A673 (cell line): ENCODE measurements at regions not wholly inside any gene's neighbourhood (a gene's known extent, or its start where the extent isn't known, plus 50 kb on each side); places are given as distances from the start of the nearest gene placed in this dataset.

ENCODE experiments used
- BruUV-seq: library from RNA; stranded (reverse); fragments of 400-500 nt; replicated peaks from 2 replicates; lab custom pipeline; 2021; lab: Mats Ljungman, UMichigan
- CTCF ChIA-PET: fragments of 300-600 bp; sonication (Branson Sonifier 250); formaldehyde crosslinking; loops from one replicate; lab custom pipeline; 2022; ENCODE audit warnings: antibody characterized with exemption; lab: Charles Lee
- POLR2A ChIA-PET: fragments of 300-600 bp; sonication (Branson Sonifier 250); formaldehyde crosslinking; loops from one replicate; lab custom pipeline; 2022; ENCODE audit warnings: antibody characterized with exemption; ENCODE audit not compliant: low non-redundant PET; lab: Charles Lee
- DNase-seq: peaks from one replicate; pipeline ENCODE4 v3.0.0-alpha.2; 2015; ENCODE audit warnings: low spot score
- H3K27ac ChIP-seq: fragments of 200-600 bp; sonication (generic); 2 replicates; pipeline ENCODE4 v1.5.1; 2016; ENCODE audit warnings: mixed run types, low read depth, mild to moderate bottlenecking, mixed read lengths, antibody characterized with exemption, low read length; ENCODE audit not compliant: poor library complexity, severe bottlenecking
- H3K27me3 ChIP-seq: fragments of 200-600 bp; sonication (generic); replicated peaks from 2 replicates; pipeline ENCODE4 v1.6.1; 2017; ENCODE audit warnings: mixed run types, low read depth, mild to moderate bottlenecking, mixed read lengths, antibody characterized with exemption, low read length; ENCODE audit not compliant: insufficient read depth, poor library complexity
- H3K36me3 ChIP-seq: fragments of 200-600 bp; sonication (generic); 2 replicates; pipeline ENCODE4 v1.6.1; 2016; ENCODE audit warnings: mixed run types, mild to moderate bottlenecking, mixed read lengths, antibody characterized with exemption, low read length; ENCODE audit not compliant: insufficient read depth, poor library complexity, severe bottlenecking
- H3K4me1 ChIP-seq: fragments of 200-600 bp; sonication (generic); 2 replicates; pipeline ENCODE4 v1.6.1; 2017; ENCODE audit warnings: mixed run types, mild to moderate bottlenecking, mixed read lengths, antibody characterized with exemption, low read length; ENCODE audit not compliant: insufficient read depth, poor library complexity, severe bottlenecking
- H3K4me3 ChIP-seq: fragments of 200-600 bp; sonication (generic); 2 replicates; pipeline ENCODE4 v1.5.1; 2016; ENCODE audit warnings: low read depth, mixed run types, mild to moderate bottlenecking, mixed read lengths, low read length; ENCODE audit not compliant: poor library complexity, severe bottlenecking
- H3K9me3 ChIP-seq: fragments of 200-600 bp; sonication (generic); 2 replicates; pipeline ENCODE4 v1.6.1; 2016; ENCODE audit warnings: mixed run types, low read depth, mild to moderate bottlenecking, mixed read lengths, antibody characterized with exemption, low read length; ENCODE audit not compliant: poor library complexity, severe bottlenecking
- EZH2 ChIP-seq: fragments of 200-600 bp; sonication (generic); IDR thresholded peaks from 2 replicates; pipeline ENCODE4 v1.6.1; 2017; ENCODE audit warnings: borderline replicate concordance, low read depth, mild to moderate bottlenecking, mixed read lengths, antibody characterized with exemption, low read length; ENCODE audit not compliant: poor library complexity, severe bottlenecking
- intact Hi-C: fragments of 100-400 bp; cut with micrococcal nuclease; formaldehyde crosslinking; loops from one replicate; pipeline ENCODE4 v1.10.0; 2022; ENCODE audit not compliant: unreplicated experiment
- TF ChIP-seq, protein P1 (sequence below): fragments of 300-800, 200-600 bp; sonication (generic); conservative IDR thresholded peaks from 2 replicates; pipeline ENCODE4 v1.5.1; 2017; ENCODE audit warnings: low read depth, mild to moderate bottlenecking, antibody characterized with exemption, low read length, moderate library complexity, mixed read lengths

- Histone ChIP-seq H3K27ac (no peak overlapping the region), H3K4me1 (peaks cover 8% of the 10 kb centered on the region), H3K4me3 (no peak overlapping the region), H3K27me3 (no peaks in the 10 kb centered on the region), H3K9me3 (peaks cover 7% of the 10 kb centered on the region), H3K36me3 (no peaks in the 10 kb centered on the region)
- POLR2A ChIA-PET, result interaction anchor here (0.7 kb wide), 1 partner anchor 809 kb away, joined by 3 read pairs; no protein-coding TSS in a partner anchor
- DNase-seq, result no peak
- CTCF ChIA-PET, result no interaction called here
- BruUV-seq, result no TSS peak
- TF ChIP-seq, protein P1, sequence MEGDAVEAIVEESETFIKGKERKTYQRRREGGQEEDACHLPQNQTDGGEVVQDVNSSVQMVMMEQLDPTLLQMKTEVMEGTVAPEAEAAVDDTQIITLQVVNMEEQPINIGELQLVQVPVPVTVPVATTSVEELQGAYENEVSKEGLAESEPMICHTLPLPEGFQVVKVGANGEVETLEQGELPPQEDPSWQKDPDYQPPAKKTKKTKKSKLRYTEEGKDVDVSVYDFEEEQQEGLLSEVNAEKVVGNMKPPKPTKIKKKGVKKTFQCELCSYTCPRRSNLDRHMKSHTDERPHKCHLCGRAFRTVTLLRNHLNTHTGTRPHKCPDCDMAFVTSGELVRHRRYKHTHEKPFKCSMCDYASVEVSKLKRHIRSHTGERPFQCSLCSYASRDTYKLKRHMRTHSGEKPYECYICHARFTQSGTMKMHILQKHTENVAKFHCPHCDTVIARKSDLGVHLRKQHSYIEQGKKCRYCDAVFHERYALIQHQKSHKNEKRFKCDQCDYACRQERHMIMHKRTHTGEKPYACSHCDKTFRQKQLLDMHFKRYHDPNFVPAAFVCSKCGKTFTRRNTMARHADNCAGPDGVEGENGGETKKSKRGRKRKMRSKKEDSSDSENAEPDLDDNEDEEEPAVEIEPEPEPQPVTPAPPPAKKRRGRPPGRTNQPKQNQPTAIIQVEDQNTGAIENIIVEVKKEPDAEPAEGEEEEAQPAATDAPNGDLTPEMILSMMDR, result no peak
- TF ChIP-seq EZH2, result no peak
- intact Hi-C loops, result no loop called here
These were observed 207.2 kb downstream of the CD109 start for GRCh38 chr6:73903155-73903554.

GRCh38 chr6:73901986-73902385 lies 206.0 kb downstream of the CD109 start:
- intact Hi-C loops, result no loop called here
- peaks cover 7% of the 10 kb centered on the region for H3K9me3 ChIP-seq
- ChIA-PET CTCF (no interaction called here), POLR2A (no interaction called here)
- BruUV-seq, result no TSS peak
- H3K27ac ChIP-seq, result no peak overlapping the region
- peaks cover 8% of the 10 kb centered on the region for H3K4me1 ChIP-seq
- H3K36me3 ChIP-seq, result no peaks in the 10 kb centered on the region
- H3K27me3 ChIP-seq, result no peaks in the 10 kb centered on the region
- TF ChIP-seq, protein P1, result no peak
- TF ChIP-seq EZH2, result no peak
- DNase-seq, result no peak
- no peak overlapping the region for H3K4me3 ChIP-seq

GRCh38 chr6:73901311-73901710 lies 205.3 kb downstream of the CD109 start:
- Histone ChIP-seq H3K4me3 (no peak overlapping the region), H3K4me1 (peaks cover 8% of the 10 kb centered on the region), H3K27me3 (no peaks in the 10 kb centered on the region), H3K36me3 (no peaks in the 10 kb centered on the region), H3K27ac (no peak overlapping the region), H3K9me3 (peaks cover 7% of the 10 kb centered on the region)
- BruUV-seq, result no TSS peak
- no peak for DNase-seq
- ChIA-PET POLR2A (no interaction called here), CTCF (no interaction called here)
- intact Hi-C loops, result no loop called here
- TF ChIP-seq, protein P1, result no peak
- TF ChIP-seq EZH2, result no peak
